K562 (cell line): ENCODE measurements at regions not wholly inside any gene's neighbourhood (a gene's known extent, or its start where the extent isn't known, plus 50 kb on each side); places are given as distances from the start of the nearest gene placed in this dataset.

Experiments used
- L3MBTL2 ChIP-seq: fragments of 450-650 bp; IDR thresholded peaks from 2 replicates; pipeline ENCODE4 v1.6.1; 2016; ENCODE audit warnings: mild to moderate bottlenecking, moderate library complexity
- OTX1 ChIP-seq: fragments of 450-650 bp; formaldehyde crosslinking; IDR thresholded peaks from 2 replicates; pipeline ENCODE4 v1.4.0; 2022; ENCODE audit warnings: mild to moderate bottlenecking
- SNIP1 ChIP-seq: fragments of 450-650 bp; IDR thresholded peaks from 2 replicates; pipeline ENCODE4 v1.7.1; 2017; ENCODE audit warnings: low read depth, mild to moderate bottlenecking
- ZBTB1 ChIP-seq: sonication (generic); formaldehyde crosslinking; IDR thresholded peaks from 2 replicates; pipeline ENCODE4 v1.8.1; 2023; ENCODE audit warnings: missing genetic modification reagents, low read depth, mild to moderate bottlenecking, borderline replicate concordance
- ZBTB8A ChIP-seq: fragments of 450-650 bp; IDR thresholded peaks from 2 replicates; pipeline ENCODE4 v1.6.1; 2018; ENCODE audit warnings: mild to moderate bottlenecking, moderate library complexity; ENCODE audit not compliant: partially characterized antibody
- ZNF12 ChIP-seq: sonication (generic); formaldehyde crosslinking; IDR thresholded peaks from 2 replicates; pipeline ENCODE4 v1.4.0; 2020; ENCODE audit warnings: mild to moderate bottlenecking, missing genetic modification reagents
- TF ChIP-seq, protein P1 (sequence below): fragments of 450-650 bp; IDR thresholded peaks from 2 replicates; pipeline ENCODE4 v1.6.1; 2016; ENCODE audit warnings: mild to moderate bottlenecking, moderate library complexity
- TF ChIP-seq, protein P2 (sequence below), 2 experiments: IDR thresholded peaks; 2 replicates each; pipeline ENCODE4 v1.6.1; 2011; ENCODE audit warnings: borderline replicate concordance in 1 of 2, control low read depth in 1 of 2, low read depth in 1 of 2, low read length in 1 of 2, mild to moderate bottlenecking in 1 of 2, mixed read lengths in 1 of 2, moderate library complexity in 1 of 2; ENCODE audit not compliant: insufficient read depth in 1 of 2, insufficient read length in 1 of 2, poor library complexity in 1 of 2, severe bottlenecking in 1 of 2; ENCODE audit errors: extremely low read depth in 1 of 2
- TF ChIP-seq, protein P3 (sequence below): IDR thresholded peaks from 2 replicates; pipeline ENCODE4 v1.6.1; 2014; ENCODE audit warnings: antibody characterized with exemption

DNA sequence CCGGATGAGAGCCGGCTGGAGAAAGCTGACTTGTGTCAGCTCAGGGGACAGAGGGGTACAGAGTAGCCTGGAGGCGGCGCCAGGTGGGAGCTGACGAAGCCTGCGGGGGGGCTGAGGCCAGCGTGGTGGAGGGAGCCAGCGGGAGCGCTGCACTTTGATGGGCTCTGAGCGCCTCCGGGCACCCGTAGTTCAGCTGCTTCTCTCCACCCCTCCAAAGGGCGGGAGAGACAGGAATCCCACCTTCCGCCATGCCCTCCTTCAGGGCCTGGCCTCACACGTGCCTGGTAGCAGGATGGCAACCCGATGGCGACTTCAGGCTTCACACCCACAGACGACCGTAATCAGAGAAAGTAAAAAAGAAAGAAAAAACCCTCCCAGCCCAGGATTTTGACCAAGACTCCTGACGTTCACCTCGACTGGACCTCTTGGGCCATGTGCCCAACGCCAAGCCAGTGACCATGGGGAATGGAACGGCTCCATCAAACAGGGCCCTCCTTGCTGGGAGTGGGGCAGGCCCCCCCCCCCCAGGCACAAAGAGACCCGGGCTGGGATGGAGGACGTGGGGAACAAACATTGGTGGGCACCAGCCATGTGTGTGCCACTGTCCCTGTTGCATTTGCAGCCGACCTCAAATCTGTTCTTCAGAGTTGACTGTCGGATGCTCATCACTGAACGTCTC, 60.7 kb upstream of the ASAP2 start (continued):
- TF ChIP-seq, protein P1, sequence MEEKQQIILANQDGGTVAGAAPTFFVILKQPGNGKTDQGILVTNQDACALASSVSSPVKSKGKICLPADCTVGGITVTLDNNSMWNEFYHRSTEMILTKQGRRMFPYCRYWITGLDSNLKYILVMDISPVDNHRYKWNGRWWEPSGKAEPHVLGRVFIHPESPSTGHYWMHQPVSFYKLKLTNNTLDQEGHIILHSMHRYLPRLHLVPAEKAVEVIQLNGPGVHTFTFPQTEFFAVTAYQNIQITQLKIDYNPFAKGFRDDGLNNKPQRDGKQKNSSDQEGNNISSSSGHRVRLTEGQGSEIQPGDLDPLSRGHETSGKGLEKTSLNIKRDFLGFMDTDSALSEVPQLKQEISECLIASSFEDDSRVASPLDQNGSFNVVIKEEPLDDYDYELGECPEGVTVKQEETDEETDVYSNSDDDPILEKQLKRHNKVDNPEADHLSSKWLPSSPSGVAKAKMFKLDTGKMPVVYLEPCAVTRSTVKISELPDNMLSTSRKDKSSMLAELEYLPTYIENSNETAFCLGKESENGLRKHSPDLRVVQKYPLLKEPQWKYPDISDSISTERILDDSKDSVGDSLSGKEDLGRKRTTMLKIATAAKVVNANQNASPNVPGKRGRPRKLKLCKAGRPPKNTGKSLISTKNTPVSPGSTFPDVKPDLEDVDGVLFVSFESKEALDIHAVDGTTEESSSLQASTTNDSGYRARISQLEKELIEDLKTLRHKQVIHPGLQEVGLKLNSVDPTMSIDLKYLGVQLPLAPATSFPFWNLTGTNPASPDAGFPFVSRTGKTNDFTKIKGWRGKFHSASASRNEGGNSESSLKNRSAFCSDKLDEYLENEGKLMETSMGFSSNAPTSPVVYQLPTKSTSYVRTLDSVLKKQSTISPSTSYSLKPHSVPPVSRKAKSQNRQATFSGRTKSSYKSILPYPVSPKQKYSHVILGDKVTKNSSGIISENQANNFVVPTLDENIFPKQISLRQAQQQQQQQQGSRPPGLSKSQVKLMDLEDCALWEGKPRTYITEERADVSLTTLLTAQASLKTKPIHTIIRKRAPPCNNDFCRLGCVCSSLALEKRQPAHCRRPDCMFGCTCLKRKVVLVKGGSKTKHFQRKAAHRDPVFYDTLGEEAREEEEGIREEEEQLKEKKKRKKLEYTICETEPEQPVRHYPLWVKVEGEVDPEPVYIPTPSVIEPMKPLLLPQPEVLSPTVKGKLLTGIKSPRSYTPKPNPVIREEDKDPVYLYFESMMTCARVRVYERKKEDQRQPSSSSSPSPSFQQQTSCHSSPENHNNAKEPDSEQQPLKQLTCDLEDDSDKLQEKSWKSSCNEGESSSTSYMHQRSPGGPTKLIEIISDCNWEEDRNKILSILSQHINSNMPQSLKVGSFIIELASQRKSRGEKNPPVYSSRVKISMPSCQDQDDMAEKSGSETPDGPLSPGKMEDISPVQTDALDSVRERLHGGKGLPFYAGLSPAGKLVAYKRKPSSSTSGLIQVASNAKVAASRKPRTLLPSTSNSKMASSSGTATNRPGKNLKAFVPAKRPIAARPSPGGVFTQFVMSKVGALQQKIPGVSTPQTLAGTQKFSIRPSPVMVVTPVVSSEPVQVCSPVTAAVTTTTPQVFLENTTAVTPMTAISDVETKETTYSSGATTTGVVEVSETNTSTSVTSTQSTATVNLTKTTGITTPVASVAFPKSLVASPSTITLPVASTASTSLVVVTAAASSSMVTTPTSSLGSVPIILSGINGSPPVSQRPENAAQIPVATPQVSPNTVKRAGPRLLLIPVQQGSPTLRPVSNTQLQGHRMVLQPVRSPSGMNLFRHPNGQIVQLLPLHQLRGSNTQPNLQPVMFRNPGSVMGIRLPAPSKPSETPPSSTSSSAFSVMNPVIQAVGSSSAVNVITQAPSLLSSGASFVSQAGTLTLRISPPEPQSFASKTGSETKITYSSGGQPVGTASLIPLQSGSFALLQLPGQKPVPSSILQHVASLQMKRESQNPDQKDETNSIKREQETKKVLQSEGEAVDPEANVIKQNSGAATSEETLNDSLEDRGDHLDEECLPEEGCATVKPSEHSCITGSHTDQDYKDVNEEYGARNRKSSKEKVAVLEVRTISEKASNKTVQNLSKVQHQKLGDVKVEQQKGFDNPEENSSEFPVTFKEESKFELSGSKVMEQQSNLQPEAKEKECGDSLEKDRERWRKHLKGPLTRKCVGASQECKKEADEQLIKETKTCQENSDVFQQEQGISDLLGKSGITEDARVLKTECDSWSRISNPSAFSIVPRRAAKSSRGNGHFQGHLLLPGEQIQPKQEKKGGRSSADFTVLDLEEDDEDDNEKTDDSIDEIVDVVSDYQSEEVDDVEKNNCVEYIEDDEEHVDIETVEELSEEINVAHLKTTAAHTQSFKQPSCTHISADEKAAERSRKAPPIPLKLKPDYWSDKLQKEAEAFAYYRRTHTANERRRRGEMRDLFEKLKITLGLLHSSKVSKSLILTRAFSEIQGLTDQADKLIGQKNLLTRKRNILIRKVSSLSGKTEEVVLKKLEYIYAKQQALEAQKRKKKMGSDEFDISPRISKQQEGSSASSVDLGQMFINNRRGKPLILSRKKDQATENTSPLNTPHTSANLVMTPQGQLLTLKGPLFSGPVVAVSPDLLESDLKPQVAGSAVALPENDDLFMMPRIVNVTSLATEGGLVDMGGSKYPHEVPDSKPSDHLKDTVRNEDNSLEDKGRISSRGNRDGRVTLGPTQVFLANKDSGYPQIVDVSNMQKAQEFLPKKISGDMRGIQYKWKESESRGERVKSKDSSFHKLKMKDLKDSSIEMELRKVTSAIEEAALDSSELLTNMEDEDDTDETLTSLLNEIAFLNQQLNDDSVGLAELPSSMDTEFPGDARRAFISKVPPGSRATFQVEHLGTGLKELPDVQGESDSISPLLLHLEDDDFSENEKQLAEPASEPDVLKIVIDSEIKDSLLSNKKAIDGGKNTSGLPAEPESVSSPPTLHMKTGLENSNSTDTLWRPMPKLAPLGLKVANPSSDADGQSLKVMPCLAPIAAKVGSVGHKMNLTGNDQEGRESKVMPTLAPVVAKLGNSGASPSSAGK: peak; percentile 59; the same call in 1 of the 2 replicates
- TF ChIP-seq L3MBTL2: 0 out of 2 replicates have a peak, but pooled peaks have one; percentile 27
- TF ChIP-seq ZBTB8A: no peak
- no peak for TF ChIP-seq ZBTB1
- TF ChIP-seq SNIP1: no peak
- TF ChIP-seq OTX1 (CRISPR knock-in tag): no peak
- TF ChIP-seq ZNF12 (CRISPR knock-in tag): no peak
- TF ChIP-seq, protein P2, sequence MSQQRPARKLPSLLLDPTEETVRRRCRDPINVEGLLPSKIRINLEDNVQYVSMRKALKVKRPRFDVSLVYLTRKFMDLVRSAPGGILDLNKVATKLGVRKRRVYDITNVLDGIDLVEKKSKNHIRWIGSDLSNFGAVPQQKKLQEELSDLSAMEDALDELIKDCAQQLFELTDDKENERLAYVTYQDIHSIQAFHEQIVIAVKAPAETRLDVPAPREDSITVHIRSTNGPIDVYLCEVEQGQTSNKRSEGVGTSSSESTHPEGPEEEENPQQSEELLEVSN (IDR thresholded peaks at IDR 0.05; ENCODE audit: borderline replicate concordance in 1 of 2, extremely low read depth in 1 of 2, insufficient read depth in 1 of 2, insufficient read length in 1 of 2, low read depth in 1 of 2, low read length in 1 of 2, poor library complexity in 1 of 2, severe bottlenecking in 1 of 2): peak in 1 of 2 experiments; percentile 42
- TF ChIP-seq, protein P3, sequence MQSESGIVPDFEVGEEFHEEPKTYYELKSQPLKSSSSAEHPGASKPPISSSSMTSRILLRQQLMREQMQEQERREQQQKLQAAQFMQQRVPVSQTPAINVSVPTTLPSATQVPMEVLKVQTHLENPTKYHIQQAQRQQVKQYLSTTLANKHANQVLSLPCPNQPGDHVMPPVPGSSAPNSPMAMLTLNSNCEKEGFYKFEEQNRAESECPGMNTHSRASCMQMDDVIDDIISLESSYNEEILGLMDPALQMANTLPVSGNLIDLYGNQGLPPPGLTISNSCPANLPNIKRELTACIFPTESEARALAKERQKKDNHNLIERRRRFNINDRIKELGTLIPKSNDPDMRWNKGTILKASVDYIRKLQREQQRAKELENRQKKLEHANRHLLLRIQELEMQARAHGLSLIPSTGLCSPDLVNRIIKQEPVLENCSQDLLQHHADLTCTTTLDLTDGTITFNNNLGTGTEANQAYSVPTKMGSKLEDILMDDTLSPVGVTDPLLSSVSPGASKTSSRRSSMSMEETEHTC: no peak
